AG04450 (cell line): ENCODE measurements at regions not wholly inside any gene's neighbourhood (a gene's known extent, or its start where the extent isn't known, plus 50 kb on each side); places are given as distances from the start of the nearest gene placed in this dataset.

Experiments used
- CTCF ChIA-PET: fragments of 300-600, 350-600 bp; formaldehyde crosslinking; extraction: SDS; loops from one replicate; lab custom pipeline; 2022; ENCODE audit warnings: antibody characterized with exemption, inconsistent platforms; lab: Charles Lee
- POLR2A ChIA-PET: fragments of 350-600 bp; formaldehyde crosslinking; extraction: SDS; loops from one replicate; lab custom pipeline; 2021; ENCODE audit warnings: antibody characterized with exemption, inconsistent platforms; lab: Yijun Ruan, JAX
- DNase-seq: peaks from one replicate; pipeline ENCODE4 v3.0.0-alpha.2; 2011; ENCODE audit warnings: low read depth, low spot score
- H3K27ac ChIP-seq: one replicate; pipeline ENCODE4 v1.5.1; 2012; ENCODE audit warnings: low read depth, low read length, control low read depth
- H3K27me3 ChIP-seq: one replicate; pipeline ENCODE4 v1.6.0; 2012; ENCODE audit warnings: low read length; ENCODE audit not compliant: control insufficient read depth, insufficient read depth
- H3K4me3 ChIP-seq: 2 replicates; pipeline ENCODE4 v1.5.1; 2011; ENCODE audit warnings: mild to moderate bottlenecking, low read depth, low read length, control low read depth
- H3K9me3 ChIP-seq: 2 replicates; pipeline ENCODE4 v1.5.1; 2012; ENCODE audit warnings: low read length; ENCODE audit not compliant: control insufficient read depth, insufficient read depth
- TF ChIP-seq, protein P1 (sequence below): IDR thresholded peaks from 2 replicates; pipeline ENCODE4 v1.5.1; 2011; ENCODE audit warnings: low read depth, low read length, control low read depth, inconsistent platforms

DNA sequence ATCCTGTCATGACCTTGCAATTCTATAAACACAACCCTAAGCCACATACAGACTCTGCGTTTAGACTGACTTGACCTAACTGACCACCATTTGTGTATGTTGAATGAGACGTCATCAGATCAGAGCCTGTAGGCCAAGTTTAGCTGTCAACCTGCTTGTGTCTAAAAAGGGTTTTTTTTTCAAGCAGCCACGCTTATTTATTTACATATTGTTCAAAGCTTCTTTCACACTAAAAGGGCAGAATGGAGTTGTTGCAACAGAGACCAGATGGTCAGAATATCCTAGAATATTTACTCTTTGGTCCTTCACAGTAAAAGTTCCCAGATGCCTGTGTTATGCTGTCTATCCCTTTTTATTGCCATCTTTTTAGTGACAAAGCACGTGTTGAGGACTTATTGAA, 307.7 kb upstream of the SLC10A2 start:
- TF ChIP-seq, protein P1, sequence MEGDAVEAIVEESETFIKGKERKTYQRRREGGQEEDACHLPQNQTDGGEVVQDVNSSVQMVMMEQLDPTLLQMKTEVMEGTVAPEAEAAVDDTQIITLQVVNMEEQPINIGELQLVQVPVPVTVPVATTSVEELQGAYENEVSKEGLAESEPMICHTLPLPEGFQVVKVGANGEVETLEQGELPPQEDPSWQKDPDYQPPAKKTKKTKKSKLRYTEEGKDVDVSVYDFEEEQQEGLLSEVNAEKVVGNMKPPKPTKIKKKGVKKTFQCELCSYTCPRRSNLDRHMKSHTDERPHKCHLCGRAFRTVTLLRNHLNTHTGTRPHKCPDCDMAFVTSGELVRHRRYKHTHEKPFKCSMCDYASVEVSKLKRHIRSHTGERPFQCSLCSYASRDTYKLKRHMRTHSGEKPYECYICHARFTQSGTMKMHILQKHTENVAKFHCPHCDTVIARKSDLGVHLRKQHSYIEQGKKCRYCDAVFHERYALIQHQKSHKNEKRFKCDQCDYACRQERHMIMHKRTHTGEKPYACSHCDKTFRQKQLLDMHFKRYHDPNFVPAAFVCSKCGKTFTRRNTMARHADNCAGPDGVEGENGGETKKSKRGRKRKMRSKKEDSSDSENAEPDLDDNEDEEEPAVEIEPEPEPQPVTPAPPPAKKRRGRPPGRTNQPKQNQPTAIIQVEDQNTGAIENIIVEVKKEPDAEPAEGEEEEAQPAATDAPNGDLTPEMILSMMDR = no peak
- Histone ChIP-seq H3K27ac (no peak overlapping the region), H3K27me3 (no peaks in the 10 kb centered on the region), H3K9me3 (no peaks in the 10 kb centered on the region), H3K4me3 (no peak overlapping the region)
- no peak for DNase-seq
- CTCF ChIA-PET = no interaction called here
- POLR2A ChIA-PET = no interaction called here

DNA sequence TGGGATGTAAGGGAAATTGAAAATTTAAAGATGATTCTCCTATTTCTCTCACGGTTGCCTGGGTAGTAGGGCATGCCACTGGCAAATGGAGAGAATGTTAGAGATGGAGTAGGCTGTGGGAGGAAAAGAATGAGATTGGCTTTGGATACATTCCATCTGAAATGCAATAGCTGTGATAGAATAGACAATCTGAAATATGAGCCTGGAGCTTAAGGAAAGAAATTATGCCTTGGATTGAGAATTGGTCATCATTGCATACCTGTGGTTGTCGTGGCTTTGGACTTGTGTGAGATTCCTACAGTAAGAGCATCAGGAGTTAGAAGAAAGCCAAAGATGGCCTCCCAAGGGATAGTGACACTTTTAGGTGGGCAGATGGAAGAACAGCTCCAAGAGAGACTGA, 305.1 kb upstream of the SLC10A2 start:
- H3K27me3 ChIP-seq = no peaks in the 10 kb centered on the region
- H3K9me3 ChIP-seq = no peaks in the 10 kb centered on the region
- H3K27ac ChIP-seq = no peak overlapping the region
- POLR2A ChIA-PET = no interaction called here
- no peak for DNase-seq
- no peak overlapping the region for H3K4me3 ChIP-seq
- CTCF ChIA-PET = no interaction called here
- TF ChIP-seq, protein P1 = no peak

DNA sequence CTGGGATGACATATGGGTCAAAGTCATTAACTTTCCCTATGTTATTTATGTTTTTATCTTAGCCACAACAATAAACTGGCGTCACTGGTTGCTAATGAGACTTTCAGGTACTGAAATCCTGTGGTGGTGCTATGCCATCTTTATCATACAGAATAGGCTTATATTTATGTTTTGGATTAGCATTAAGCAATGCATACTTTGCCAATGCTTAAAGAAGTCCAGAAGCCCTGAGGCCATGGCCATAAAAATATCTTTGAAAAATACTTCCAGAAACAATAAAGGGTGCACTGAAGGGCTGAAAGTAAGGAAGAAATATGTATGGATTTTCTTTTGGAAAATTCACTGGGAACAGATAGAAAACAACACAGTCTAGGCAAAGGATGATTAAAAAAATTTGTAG, 304.6 kb upstream of the SLC10A2 start:
- DNase-seq = no peak
- ChIA-PET CTCF (no interaction called here), POLR2A (no interaction called here)
- H3K9me3 ChIP-seq = no peaks in the 10 kb centered on the region
- no peaks in the 10 kb centered on the region for H3K27me3 ChIP-seq
- H3K4me3 ChIP-seq = no peak overlapping the region
- TF ChIP-seq, protein P1 = no peak
- H3K27ac ChIP-seq = no peak overlapping the region

DNA sequence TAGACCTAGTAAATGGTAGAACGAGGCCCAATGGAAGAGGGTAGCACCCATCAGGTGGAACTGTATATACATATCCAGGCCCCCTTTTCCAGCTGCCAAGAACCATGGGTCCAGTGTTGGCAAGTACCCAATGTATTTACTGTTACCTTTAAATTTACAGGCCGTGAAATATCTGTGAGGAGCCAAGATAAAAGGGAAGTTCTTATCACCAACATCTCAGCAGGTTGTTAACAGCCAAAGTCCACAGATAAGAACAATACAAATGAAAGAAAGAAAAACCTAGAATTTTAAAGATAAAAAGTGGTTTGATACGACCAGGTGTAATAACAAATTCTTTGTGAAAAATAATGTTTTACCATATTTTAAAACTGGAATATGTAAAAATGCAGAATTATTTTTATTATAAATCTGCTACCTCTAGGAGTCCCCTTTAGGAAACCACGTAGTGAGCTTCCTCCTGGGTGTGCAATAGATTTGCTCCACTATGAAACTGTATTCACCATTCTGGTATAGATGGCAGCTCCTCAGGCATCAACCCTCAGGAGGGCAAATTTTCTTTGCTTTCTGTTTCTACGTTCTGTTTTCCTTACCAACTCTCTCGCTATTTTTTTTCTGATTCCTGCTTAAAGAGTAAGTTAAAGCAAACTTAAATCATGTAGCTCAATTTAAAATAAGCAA, 292.2 kb upstream of the SLC10A2 start:
- no peak overlapping the region for H3K27ac ChIP-seq
- H3K27me3 ChIP-seq = no peaks in the 10 kb centered on the region
- no peak overlapping the region for H3K4me3 ChIP-seq
- no peak for DNase-seq
- peaks cover 12% of the 10 kb centered on the region for H3K9me3 ChIP-seq
- ChIA-PET POLR2A (no interaction called here), CTCF (no interaction called here)
- TF ChIP-seq, protein P1 = no peak

DNA sequence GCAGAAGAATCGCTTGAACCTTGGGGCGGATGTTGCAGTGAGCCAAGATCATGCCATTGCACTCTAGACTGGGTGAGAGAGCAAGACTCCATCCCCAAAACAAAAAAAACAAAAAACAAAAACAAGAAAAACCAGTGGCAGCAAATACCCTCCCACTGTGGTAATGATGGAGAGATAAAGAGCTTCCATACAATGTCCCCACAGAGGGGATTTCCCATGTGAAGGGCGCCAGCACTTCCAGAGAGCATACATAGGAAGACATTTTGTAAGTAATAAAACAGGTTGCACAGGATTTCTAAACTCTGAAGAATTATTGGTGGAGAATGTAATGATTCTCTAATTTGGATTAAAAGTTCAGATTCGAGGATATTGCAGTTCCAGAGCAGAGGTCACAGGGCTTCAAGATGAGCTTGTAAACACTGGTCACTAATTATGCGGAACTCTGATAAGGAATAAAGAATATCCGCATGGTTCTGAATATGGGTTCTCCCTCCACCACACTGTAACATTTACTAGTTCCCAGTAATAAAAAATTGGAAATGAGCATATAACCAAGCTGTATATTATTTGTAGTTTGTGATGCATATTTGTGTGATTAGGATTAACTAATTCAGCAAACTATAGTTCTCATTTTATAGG, 290.1 kb upstream of the SLC10A2 start:
- ChIA-PET POLR2A (no interaction called here), CTCF (no interaction called here)
- H3K27ac ChIP-seq = no peak overlapping the region
- no peak for DNase-seq
- TF ChIP-seq, protein P1 = no peak
- H3K4me3 ChIP-seq = no peak overlapping the region
- peaks cover 14% of the 10 kb centered on the region for H3K9me3 ChIP-seq
- H3K27me3 ChIP-seq = no peaks in the 10 kb centered on the region
